ENCODE measurements at regions not wholly inside any gene's neighbourhood (a gene's known extent, or its start where the extent isn't known, plus 50 kb on each side); places are given as distances from the start of the nearest gene placed in this dataset.

DNA sequence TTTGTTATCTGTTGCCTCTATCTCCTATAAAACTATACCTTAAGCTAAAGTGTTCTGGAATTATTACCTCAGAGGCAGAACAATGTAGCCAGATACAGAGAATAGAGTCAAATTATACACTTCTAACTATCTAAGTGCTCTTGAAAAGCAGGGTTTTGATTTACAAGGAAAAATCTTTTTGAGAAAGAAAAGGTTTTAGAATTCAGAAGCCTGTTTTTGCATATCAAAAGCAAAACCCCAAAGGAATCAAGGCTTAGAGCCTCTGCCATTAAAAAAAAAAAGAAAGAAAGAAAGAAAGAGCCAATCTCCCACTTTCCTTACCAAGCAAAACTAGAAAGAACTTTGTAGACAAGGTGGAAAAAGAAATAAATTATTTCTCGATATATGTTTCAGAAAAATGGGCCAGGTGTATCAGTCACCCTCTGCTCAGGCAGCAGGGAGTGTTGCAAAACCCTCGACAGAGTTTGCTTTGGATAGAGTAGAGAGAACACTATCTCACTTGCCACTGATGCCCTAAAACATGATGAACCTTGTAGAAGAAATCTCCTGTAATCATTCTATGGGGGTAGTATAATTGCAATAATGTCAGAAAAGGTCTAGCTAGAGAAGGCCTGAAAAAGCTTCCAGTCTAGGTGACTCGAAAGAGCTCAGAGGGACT is 318.3 kb downstream of the PCDH10 start (continued):
- TF ChIP-seq ZNF302 (tag by site-specific recombination; IDR thresholded peaks at IDR 0.05; ENCODE audit: low read depth), result no peak

DNA sequence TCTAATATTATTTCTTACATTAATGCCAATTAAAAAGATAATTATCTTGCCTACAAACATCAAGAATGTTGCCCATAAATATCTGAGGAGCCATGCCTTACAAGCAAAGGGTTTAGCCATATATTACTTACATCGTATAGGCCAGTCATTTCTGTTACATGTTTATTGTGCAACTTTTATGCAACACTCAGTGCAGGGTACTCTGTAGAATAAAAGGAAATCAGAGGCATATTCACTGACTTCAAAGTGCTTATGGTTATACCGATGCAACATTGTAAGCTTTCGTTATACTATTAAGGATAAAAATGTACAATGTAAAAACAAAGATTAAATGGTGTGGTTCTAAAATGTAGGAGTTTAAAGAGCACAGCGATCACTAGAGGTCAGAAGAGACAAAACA is 315.9 kb downstream of the PCDH10 start:
- POLR2A ChIA-PET, result no interaction called here
- no peak overlapping the region for H3K27ac ChIP-seq (ENCODE audit: extremely low read depth, low read depth, low read length)
- CTCF ChIA-PET, result no interaction called here
- H3K9me3 ChIP-seq (ENCODE audit: control insufficient read depth, insufficient read depth, low read depth, low read length), result no peaks in the 10 kb centered on the region
- no peaks in the 10 kb centered on the region for H3K4me1 ChIP-seq (ENCODE audit: control insufficient read depth, insufficient read depth, low read length)
- TF ChIP-seq, protein P1, sequence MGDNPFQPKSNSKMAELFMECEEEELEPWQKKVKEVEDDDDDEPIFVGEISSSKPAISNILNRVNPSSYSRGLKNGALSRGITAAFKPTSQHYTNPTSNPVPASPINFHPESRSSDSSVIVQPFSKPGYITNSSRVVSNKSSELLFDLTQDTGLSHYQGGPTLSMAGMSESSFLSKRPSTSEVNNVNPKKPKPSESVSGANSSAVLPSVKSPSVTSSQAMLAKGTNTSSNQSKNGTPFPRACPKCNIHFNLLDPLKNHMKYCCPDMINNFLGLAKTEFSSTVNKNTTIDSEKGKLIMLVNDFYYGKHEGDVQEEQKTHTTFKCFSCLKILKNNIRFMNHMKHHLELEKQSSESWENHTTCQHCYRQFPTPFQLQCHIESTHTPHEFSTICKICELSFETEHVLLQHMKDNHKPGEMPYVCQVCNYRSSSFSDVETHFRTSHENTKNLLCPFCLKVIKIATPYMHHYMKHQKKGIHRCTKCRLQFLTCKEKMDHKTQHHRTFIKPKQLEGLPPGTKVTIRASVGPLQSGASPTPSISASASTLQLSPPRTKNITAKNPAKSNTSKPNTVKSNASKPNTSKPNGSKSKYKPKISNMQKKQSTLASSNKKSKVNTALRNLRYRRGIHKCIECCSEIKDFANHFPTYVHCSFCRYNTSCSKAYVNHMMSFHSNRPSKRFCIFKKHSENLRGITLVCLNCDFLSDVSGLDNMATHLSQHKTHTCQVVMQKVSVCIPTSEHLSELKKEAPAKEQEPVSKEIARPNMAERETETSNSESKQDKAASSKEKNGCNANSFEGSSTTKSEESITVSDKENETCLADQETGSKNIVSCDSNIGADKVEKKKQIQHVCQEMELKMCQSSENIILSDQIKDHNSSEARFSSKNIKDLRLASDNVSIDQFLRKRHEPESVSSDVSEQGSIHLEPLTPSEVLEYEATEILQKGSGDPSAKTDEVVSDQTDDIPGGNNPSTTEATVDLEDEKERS (tag by site-specific recombination; IDR thresholded peaks at IDR 0.05), result no peak
- TF ChIP-seq, protein P2, sequence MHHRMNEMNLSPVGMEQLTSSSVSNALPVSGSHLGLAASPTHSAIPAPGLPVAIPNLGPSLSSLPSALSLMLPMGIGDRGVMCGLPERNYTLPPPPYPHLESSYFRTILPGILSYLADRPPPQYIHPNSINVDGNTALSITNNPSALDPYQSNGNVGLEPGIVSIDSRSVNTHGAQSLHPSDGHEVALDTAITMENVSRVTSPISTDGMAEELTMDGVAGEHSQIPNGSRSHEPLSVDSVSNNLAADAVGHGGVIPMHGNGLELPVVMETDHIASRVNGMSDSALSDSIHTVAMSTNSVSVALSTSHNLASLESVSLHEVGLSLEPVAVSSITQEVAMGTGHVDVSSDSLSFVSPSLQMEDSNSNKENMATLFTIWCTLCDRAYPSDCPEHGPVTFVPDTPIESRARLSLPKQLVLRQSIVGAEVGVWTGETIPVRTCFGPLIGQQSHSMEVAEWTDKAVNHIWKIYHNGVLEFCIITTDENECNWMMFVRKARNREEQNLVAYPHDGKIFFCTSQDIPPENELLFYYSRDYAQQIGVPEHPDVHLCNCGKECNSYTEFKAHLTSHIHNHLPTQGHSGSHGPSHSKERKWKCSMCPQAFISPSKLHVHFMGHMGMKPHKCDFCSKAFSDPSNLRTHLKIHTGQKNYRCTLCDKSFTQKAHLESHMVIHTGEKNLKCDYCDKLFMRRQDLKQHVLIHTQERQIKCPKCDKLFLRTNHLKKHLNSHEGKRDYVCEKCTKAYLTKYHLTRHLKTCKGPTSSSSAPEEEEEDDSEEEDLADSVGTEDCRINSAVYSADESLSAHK (tag by site-specific recombination; IDR thresholded peaks at IDR 0.05), result no peak
- TF ChIP-seq, protein P3, sequence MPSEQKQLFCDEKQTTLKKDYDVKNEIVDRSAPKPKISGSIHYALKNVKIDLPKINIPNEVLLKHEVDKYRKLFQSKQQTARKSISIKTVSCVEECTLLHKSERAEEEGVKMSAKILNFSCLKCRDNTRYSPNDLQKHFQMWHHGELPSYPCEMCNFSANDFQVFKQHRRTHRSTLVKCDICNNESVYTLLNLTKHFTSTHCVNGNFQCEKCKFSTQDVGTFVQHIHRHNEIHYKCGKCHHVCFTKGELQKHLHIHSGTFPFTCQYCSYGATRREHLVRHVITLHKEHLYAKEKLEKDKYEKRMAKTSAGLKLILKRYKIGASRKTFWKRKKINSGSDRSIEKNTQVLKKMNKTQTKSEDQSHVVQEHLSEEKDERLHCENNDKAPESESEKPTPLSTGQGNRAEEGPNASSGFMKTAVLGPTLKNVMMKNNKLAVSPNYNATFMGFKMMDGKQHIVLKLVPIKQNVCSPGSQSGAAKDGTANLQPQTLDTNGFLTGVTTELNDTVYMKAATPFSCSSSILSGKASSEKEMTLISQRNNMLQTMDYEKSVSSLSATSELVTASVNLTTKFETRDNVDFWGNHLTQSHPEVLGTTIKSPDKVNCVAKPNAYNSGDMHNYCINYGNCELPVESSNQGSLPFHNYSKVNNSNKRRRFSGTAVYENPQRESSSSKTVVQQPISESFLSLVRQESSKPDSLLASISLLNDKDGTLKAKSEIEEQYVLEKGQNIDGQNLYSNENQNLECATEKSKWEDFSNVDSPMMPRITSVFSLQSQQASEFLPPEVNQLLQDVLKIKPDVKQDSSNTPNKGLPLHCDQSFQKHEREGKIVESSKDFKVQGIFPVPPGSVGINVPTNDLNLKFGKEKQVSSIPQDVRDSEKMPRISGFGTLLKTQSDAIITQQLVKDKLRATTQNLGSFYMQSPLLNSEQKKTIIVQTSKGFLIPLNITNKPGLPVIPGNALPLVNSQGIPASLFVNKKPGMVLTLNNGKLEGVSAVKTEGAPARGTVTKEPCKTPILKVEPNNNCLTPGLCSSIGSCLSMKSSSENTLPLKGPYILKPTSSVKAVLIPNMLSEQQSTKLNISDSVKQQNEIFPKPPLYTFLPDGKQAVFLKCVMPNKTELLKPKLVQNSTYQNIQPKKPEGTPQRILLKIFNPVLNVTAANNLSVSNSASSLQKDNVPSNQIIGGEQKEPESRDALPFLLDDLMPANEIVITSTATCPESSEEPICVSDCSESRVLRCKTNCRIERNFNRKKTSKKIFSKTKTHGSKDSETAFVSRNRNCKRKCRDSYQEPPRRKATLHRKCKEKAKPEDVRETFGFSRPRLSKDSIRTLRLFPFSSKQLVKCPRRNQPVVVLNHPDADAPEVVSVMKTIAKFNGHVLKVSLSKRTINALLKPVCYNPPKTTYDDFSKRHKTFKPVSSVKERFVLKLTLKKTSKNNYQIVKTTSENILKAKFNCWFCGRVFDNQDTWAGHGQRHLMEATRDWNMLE (tag by site-specific recombination; conservative IDR thresholded peaks at IDR 0.05; ENCODE audit: low read depth), result no peak
- TF ChIP-seq, protein P4, sequence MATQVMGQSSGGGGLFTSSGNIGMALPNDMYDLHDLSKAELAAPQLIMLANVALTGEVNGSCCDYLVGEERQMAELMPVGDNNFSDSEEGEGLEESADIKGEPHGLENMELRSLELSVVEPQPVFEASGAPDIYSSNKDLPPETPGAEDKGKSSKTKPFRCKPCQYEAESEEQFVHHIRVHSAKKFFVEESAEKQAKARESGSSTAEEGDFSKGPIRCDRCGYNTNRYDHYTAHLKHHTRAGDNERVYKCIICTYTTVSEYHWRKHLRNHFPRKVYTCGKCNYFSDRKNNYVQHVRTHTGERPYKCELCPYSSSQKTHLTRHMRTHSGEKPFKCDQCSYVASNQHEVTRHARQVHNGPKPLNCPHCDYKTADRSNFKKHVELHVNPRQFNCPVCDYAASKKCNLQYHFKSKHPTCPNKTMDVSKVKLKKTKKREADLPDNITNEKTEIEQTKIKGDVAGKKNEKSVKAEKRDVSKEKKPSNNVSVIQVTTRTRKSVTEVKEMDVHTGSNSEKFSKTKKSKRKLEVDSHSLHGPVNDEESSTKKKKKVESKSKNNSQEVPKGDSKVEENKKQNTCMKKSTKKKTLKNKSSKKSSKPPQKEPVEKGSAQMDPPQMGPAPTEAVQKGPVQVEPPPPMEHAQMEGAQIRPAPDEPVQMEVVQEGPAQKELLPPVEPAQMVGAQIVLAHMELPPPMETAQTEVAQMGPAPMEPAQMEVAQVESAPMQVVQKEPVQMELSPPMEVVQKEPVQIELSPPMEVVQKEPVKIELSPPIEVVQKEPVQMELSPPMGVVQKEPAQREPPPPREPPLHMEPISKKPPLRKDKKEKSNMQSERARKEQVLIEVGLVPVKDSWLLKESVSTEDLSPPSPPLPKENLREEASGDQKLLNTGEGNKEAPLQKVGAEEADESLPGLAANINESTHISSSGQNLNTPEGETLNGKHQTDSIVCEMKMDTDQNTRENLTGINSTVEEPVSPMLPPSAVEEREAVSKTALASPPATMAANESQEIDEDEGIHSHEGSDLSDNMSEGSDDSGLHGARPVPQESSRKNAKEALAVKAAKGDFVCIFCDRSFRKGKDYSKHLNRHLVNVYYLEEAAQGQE (tag by site-specific recombination; IDR thresholded peaks at IDR 0.05), result no peak
- TF ChIP-seq ZNF10 (tag by site-specific recombination; IDR thresholded peaks at IDR 0.05), result no peak
- TF ChIP-seq, protein P5, sequence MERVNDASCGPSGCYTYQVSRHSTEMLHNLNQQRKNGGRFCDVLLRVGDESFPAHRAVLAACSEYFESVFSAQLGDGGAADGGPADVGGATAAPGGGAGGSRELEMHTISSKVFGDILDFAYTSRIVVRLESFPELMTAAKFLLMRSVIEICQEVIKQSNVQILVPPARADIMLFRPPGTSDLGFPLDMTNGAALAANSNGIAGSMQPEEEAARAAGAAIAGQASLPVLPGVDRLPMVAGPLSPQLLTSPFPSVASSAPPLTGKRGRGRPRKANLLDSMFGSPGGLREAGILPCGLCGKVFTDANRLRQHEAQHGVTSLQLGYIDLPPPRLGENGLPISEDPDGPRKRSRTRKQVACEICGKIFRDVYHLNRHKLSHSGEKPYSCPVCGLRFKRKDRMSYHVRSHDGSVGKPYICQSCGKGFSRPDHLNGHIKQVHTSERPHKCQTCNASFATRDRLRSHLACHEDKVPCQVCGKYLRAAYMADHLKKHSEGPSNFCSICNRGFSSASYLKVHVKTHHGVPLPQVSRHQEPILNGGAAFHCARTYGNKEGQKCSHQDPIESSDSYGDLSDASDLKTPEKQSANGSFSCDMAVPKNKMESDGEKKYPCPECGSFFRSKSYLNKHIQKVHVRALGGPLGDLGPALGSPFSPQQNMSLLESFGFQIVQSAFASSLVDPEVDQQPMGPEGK (tag by site-specific recombination; IDR thresholded peaks at IDR 0.05), result no peak
- TF ChIP-seq ZNF426 (tag by site-specific recombination; IDR thresholded peaks at IDR 0.05), result no peak
- TF ChIP-seq ZNF138 (tag by site-specific recombination; IDR thresholded peaks at IDR 0.05; ENCODE audit: borderline replicate concordance), result no peak
- no peak for TF ChIP-seq ZNF433 (tag by site-specific recombination; IDR thresholded peaks at IDR 0.05; ENCODE audit: low read depth)
- no peak for TF ChIP-seq ZNF561 (tag by site-specific recombination; IDR thresholded peaks at IDR 0.05; ENCODE audit: borderline replicate concordance)
- no peak for TF ChIP-seq ZNF114 (tag by site-specific recombination; IDR thresholded peaks at IDR 0.05)
- TF ChIP-seq, protein P6, sequence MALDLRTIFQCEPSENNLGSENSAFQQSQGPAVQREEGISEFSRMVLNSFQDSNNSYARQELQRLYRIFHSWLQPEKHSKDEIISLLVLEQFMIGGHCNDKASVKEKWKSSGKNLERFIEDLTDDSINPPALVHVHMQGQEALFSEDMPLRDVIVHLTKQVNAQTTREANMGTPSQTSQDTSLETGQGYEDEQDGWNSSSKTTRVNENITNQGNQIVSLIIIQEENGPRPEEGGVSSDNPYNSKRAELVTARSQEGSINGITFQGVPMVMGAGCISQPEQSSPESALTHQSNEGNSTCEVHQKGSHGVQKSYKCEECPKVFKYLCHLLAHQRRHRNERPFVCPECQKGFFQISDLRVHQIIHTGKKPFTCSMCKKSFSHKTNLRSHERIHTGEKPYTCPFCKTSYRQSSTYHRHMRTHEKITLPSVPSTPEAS (tag by site-specific recombination; IDR thresholded peaks at IDR 0.05), result no peak
- TF ChIP-seq ZBTB48 (tag by site-specific recombination; IDR thresholded peaks at IDR 0.05), result no peak
- no peak for TF ChIP-seq SCRT2 (tag by site-specific recombination; IDR thresholded peaks at IDR 0.05)
- no peak for TF ChIP-seq ZNF571 (tag by site-specific recombination; IDR thresholded peaks at IDR 0.05)
- no peaks in the 10 kb centered on the region for H3K36me3 ChIP-seq (ENCODE audit: control insufficient read depth in 2 of 2, insufficient read depth in 1 of 2, low read length in 2 of 2)
- no peak overlapping the region for H3K4me3 ChIP-seq (ENCODE audit: low read depth, low read length)
